Adrenal gland (tissue), 9 donors: ENCODE measurements at regions not wholly inside any gene's neighbourhood (a gene's known extent, or its start where the extent isn't known, plus 50 kb on each side); places are given as distances from the start of the nearest gene placed in this dataset.
A peak's percentile ranks its signal among the peaks of the same experiment; 100 is the strongest.

Source experiments
- DNase-seq, 7 donors: peaks; one replicate each; pipeline ENCODE4 v3.0.0-alpha.2; 2019 to 2020
- H3K27ac ChIP-seq, 5 donors: fragments of 200-600 bp; sonication (generic) in 4 of 5; 1 replicate in 3 of 5; 2 replicates in 2 of 5; pipeline versions ENCODE4 v1.5.1 to v1.8.0; 2016 to 2020; ENCODE audit warnings: mild to moderate bottlenecking in 1 of 5
- H3K27me3 ChIP-seq: fragments of 200-600 bp; 2 replicates; pipeline ENCODE4 v1.8.0; 2021
- H3K36me3 ChIP-seq, 2 donors: fragments of 200-600 bp; replicated peaks in 1 of 2; 1 replicate in 1 of 2; 2 replicates in 1 of 2; pipeline versions ENCODE4 v1.5.1 to v1.8.0; 2018 to 2022
- H3K4me1 ChIP-seq, 2 donors: fragments of 200-600 bp; replicated peaks in 1 of 2; 1 replicate in 1 of 2; 2 replicates in 1 of 2; pipeline versions ENCODE4 v1.5.1 to v1.8.0; 2018 to 2021
- H3K4me3 ChIP-seq, 4 donors: fragments of 200-600 bp; sonication (generic) in 3 of 4; one replicate each; pipeline ENCODE4 v1.5.1; 2016 to 2018
- H3K9me3 ChIP-seq, 3 donors: fragments of 200-600 bp; sonication (generic) in 1 of 3; replicated peaks in 1 of 3; 1 replicate in 2 of 3; 2 replicates in 1 of 3; pipeline versions ENCODE4 v1.5.1 to v1.8.0; 2016 to 2021
- CTCF ChIP-seq, 6 experiments: fragments of 450-650 bp in 4 of 6; fragments of 200-600 bp in 2 of 6; sonication (generic) in 1 of 6; IDR thresholded peaks; 1 replicate in 5 of 6; 2 replicates in 1 of 6; pipeline versions ENCODE4 v1.5.1 to v1.8.0; 2016 to 2021; ENCODE audit warnings: antibody characterized with exemption in 6 of 6, mild to moderate bottlenecking in 2 of 6, moderate library complexity in 1 of 6
- POLR2A ChIP-seq, 2 donors: fragments of 450-650 bp; IDR thresholded peaks; one replicate each; pipeline ENCODE4 v1.6.1; 2017; ENCODE audit warnings: antibody characterized with exemption in 2 of 2, mild to moderate bottlenecking in 2 of 2, moderate library complexity in 1 of 2
- WGBS, 4 donors: extraction: QIAGEN DNeasy Blood & Tissue Kit in 2 of 4; methylation state at CpG; one replicate each; pipeline versions ENCODE4 v1.1.5 to v1.1.7; 2013 to 2017; 5-methylcytosine and 5-hydroxymethylcytosine counted together
- intact Hi-C, 2 donors: fragments of 100-400 bp; cut with DNase I; formaldehyde crosslinking; loops; one replicate each; pipeline versions ENCODE4 v1.14.1 to v1.15.0; 2022 to 2023
- donor health status: healthy with polysubstance abuse.
- donor health status: Bipolar disorder and iron deficiency.
- donor health status: DM: yes; HTN: yes; CAD: no.
- donor health status: DM: no; HTN: no; CAD: no.
- donor health status: DM: no; HTN: no; CAD: no.

DNA sequence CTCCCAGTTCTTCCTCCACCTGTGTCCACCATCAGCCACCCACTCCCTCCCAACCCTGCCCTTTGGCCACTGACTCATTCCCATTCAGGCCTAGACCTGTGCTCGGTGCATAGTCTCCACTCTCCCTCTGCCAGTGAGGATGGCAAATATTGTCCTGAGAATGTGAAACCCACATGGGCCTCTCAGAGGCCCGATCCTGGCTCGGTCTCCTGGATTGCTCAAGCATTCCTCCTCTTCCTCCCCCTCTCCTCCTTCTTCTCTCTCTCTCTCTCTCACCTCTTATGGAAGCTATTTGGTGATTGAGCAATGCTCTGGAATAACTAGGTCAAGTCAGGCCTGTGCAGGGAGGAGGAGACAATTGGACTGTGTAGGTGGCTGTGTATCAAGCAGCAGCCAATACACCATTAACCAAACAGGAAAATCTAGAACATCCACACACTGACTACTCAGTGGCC lies 99.9 kb downstream of the KLF4 start:
- peak in 6 of 7 donors; percentile 40 to 72 (median 56) for DNase-seq
- WGBS, 4 donors: 32 to 55% (median 42%) methylated on average over 3 of the region's 3 CpGs
- intact Hi-C loops: no loop called here

GRCh38 chr9:107388890-107389289 lies 100.7 kb downstream of the KLF4 start:
- Histone ChIP-seq H3K36me3 (no peaks in the 10 kb centered on the region), H3K4me1 (no peaks in the 10 kb centered on the region), H3K9me3 (no peaks in the 10 kb centered on the region), H3K27ac (no peak overlapping the region), H3K4me3 (no peak overlapping the region), H3K27me3 (no peaks in the 10 kb centered on the region)
- intact Hi-C loops: no loop called here
- WGBS, 4 donors: 81 to 87% (median 85%) methylated on average over 4 of the region's 4 CpGs
- TF ChIP-seq POLR2A (IDR thresholded peaks at IDR 0.05): no peak
- no peak for TF ChIP-seq CTCF (IDR thresholded peaks at IDR 0.05)
- DNase-seq: no peak

More for the DNA sequence above, 99.9 kb downstream of the KLF4 start:
- Histone ChIP-seq H3K4me1 (no peaks in the 10 kb centered on the region), H3K27ac (peak overlapping the region in 1 of 5 donors; percentile 7), H3K4me3 (no peak overlapping the region), H3K9me3 (no peaks in the 10 kb centered on the region), H3K36me3 (no peaks in the 10 kb centered on the region), H3K27me3 (no peaks in the 10 kb centered on the region)
- TF ChIP-seq POLR2A (IDR thresholded peaks at IDR 0.05): no peak
- no peak for TF ChIP-seq CTCF (IDR thresholded peaks at IDR 0.05)

- intact Hi-C loops: no loop called here
Observed at GRCh38 chr9:107387409-107387808, 102.2 kb downstream of the KLF4 start.

GRCh38 chr9:107386396-107386795 lies 103.2 kb downstream of the KLF4 start:
- no peak overlapping the region for H3K27ac ChIP-seq
- H3K27me3 ChIP-seq: peaks cover 7% of the 10 kb centered on the region
- WGBS, 4 donors: 92 to 100% (median 93%) methylated on average over 1 of the region's 1 CpG
- H3K9me3 ChIP-seq: no peaks in the 10 kb centered on the region
- DNase-seq: no peak
- H3K4me3 ChIP-seq: no peak overlapping the region
- no peaks in the 10 kb centered on the region for H3K36me3 ChIP-seq
- no peak for TF ChIP-seq POLR2A (IDR thresholded peaks at IDR 0.05)
- TF ChIP-seq CTCF (IDR thresholded peaks at IDR 0.05): no peak
- intact Hi-C loops: no loop called here
- H3K4me1 ChIP-seq: no peaks in the 10 kb centered on the region

More at GRCh38 chr9:107387409-107387808, 102.2 kb downstream of the KLF4 start:
- no peaks in the 10 kb centered on the region for H3K4me1 ChIP-seq
- 44 to 92% (median 66%) methylated on average over 2 to 3 of the region's 3 CpGs for WGBS, 4 donors
- no peak overlapping the region for H3K27ac ChIP-seq
- TF ChIP-seq POLR2A (IDR thresholded peaks at IDR 0.05) (no peak), CTCF (IDR thresholded peaks at IDR 0.05) (no peak)
- no peaks in the 10 kb centered on the region for H3K9me3 ChIP-seq
- H3K27me3 ChIP-seq: peaks cover 7% of the 10 kb centered on the region
- no peak overlapping the region for H3K4me3 ChIP-seq
- H3K36me3 ChIP-seq: no peaks in the 10 kb centered on the region
- no peak for DNase-seq
